ENCODE measurements at regions not wholly inside any gene's neighbourhood (a gene's known extent, or its start where the extent isn't known, plus 50 kb on each side); places are given as distances from the start of the nearest gene placed in this dataset.
"Not testable (repeated sequence)": the region's sequence is repeated elsewhere in the genome, so short reads cannot be mapped to it uniquely, and the experiment has no call there.

GRCh38 chrX:94655180-94655579 is 981.2 kb downstream of the FAM133A start:
- H3K36me3 ChIP-seq, result no peaks in the 10 kb centered on the region
- intact Hi-C loops (cut with DNase I; ENCODE audit: low total_unique reads) (no loop called here), in situ Hi-C loops (cut with MboI; ENCODE audit: low pct_ligation_motif_present in 1 of 4, low pct_unique_long_range_greater_than_20kb in 1 of 4, low sequenced_read_pairs in 3 of 4) (no loop called here)
- 55% methylated on average over 1 of the region's 1 CpG; no CpG with 5 or more reads in 1 of the 2 donors for WGBS, 2 donors (ENCODE audit: low coverage in 1 of 2)
- TF ChIP-seq POLR2A (IDR thresholded peaks at IDR 0.05) (no peak), POLR2AphosphoS5 (IDR thresholded peaks at IDR 0.05) (no peak), EP300 (IDR thresholded peaks at IDR 0.05; ENCODE audit: low read depth) (no peak)
- TF ChIP-seq, protein P1, sequence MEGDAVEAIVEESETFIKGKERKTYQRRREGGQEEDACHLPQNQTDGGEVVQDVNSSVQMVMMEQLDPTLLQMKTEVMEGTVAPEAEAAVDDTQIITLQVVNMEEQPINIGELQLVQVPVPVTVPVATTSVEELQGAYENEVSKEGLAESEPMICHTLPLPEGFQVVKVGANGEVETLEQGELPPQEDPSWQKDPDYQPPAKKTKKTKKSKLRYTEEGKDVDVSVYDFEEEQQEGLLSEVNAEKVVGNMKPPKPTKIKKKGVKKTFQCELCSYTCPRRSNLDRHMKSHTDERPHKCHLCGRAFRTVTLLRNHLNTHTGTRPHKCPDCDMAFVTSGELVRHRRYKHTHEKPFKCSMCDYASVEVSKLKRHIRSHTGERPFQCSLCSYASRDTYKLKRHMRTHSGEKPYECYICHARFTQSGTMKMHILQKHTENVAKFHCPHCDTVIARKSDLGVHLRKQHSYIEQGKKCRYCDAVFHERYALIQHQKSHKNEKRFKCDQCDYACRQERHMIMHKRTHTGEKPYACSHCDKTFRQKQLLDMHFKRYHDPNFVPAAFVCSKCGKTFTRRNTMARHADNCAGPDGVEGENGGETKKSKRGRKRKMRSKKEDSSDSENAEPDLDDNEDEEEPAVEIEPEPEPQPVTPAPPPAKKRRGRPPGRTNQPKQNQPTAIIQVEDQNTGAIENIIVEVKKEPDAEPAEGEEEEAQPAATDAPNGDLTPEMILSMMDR (IDR thresholded peaks at IDR 0.05), result no peak
- no peaks in the 10 kb centered on the region for H3K27me3 ChIP-seq
- H3K4me1 ChIP-seq, result no peaks in the 10 kb centered on the region
- no peak overlapping the region for H3K4me3 ChIP-seq
- no peaks in the 10 kb centered on the region for H3K9me3 ChIP-seq
- no peak for DNase-seq
- no peak overlapping the region for H3K27ac ChIP-seq

- in situ Hi-C loops (cut with MboI; ENCODE audit: low pct_ligation_motif_present in 1 of 4, low pct_unique_long_range_greater_than_20kb in 1 of 4, low sequenced_read_pairs in 3 of 4), result no loop called here
- intact Hi-C loops (cut with DNase I; ENCODE audit: low total_unique reads), result no loop called here
- DNase-seq, result no peak
- TF ChIP-seq POLR2A (IDR thresholded peaks at IDR 0.05), result no peak
- Histone ChIP-seq H3K4me3 (no peak overlapping the region), H3K36me3 (no peaks in the 10 kb centered on the region), H3K4me1 (no peaks in the 10 kb centered on the region), H3K27ac (no peak overlapping the region), H3K27me3 (no peaks in the 10 kb centered on the region), H3K9me3 (no peaks in the 10 kb centered on the region)
Measured at GRCh38 chrX:94662689-94663088, 988.7 kb downstream of the FAM133A start.

DNA sequence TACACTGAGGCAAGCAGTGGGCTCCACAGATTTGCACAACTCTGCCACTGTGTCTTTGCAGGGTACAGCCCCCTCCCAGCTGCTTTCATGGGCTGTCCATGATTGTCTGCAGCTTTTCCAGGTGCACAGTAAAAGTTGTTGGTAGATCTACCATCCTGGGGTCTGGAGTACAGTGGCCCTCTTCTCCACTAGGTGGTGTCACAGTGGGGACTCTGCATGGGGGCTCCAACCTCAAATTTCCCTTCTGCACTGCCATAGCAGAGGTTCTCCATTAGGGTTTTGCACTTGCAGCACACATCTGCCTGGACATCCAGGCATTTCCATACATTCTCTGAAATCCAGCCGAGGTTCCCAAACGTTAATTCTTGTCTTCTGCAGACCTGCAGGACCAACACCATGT is 1002.3 kb downstream of the FAM133A start:
- Histone ChIP-seq H3K27ac (no peak overlapping the region), H3K9me3 (no peaks in the 10 kb centered on the region), H3K36me3 (no peaks in the 10 kb centered on the region), H3K4me1 (no peaks in the 10 kb centered on the region), H3K27me3 (no peaks in the 10 kb centered on the region), H3K4me3 (no peak overlapping the region)
- 79% methylated on average over 2 of the region's 2 CpGs; no CpG with 5 or more reads in 1 of the 2 donors for WGBS, 2 donors (ENCODE audit: low coverage in 1 of 2)
- TF ChIP-seq POLR2A (IDR thresholded peaks at IDR 0.05) (no peak), POLR2AphosphoS5 (IDR thresholded peaks at IDR 0.05) (no peak), EP300 (IDR thresholded peaks at IDR 0.05; ENCODE audit: low read depth) (no peak)
- TF ChIP-seq, protein P1 (IDR thresholded peaks at IDR 0.05), result no peak
- no peak for DNase-seq
- intact Hi-C loops (cut with DNase I; ENCODE audit: low total_unique reads) (no loop called here), in situ Hi-C loops (cut with MboI; ENCODE audit: low pct_ligation_motif_present in 1 of 4, low pct_unique_long_range_greater_than_20kb in 1 of 4, low sequenced_read_pairs in 3 of 4) (no loop called here)

- Histone ChIP-seq H3K9me3 (no peaks in the 10 kb centered on the region), H3K4me1 (no peaks in the 10 kb centered on the region), H3K27ac (no peak overlapping the region), H3K36me3 (no peaks in the 10 kb centered on the region), H3K4me3 (no peak overlapping the region), H3K27me3 (no peaks in the 10 kb centered on the region)
- 29% methylated on average over 2 of the region's 2 CpGs; no CpG with 5 or more reads in 1 of the 2 donors for WGBS, 2 donors (ENCODE audit: low coverage in 1 of 2)
- in situ Hi-C loops (cut with MboI; ENCODE audit: low pct_ligation_motif_present in 1 of 4, low pct_unique_long_range_greater_than_20kb in 1 of 4, low sequenced_read_pairs in 3 of 4), result no loop called here
- intact Hi-C loops (cut with DNase I; ENCODE audit: low total_unique reads), result no loop called here
- DNase-seq, result no peak
- TF ChIP-seq POLR2AphosphoS5 (IDR thresholded peaks at IDR 0.05) (no peak), EP300 (IDR thresholded peaks at IDR 0.05; ENCODE audit: low read depth) (no peak), POLR2A (IDR thresholded peaks at IDR 0.05) (no peak)
- TF ChIP-seq, protein P1 (IDR thresholded peaks at IDR 0.05), result no peak
Measured at GRCh38 chrX:94686071-94686470, 1012.1 kb downstream of the FAM133A start.

DNA sequence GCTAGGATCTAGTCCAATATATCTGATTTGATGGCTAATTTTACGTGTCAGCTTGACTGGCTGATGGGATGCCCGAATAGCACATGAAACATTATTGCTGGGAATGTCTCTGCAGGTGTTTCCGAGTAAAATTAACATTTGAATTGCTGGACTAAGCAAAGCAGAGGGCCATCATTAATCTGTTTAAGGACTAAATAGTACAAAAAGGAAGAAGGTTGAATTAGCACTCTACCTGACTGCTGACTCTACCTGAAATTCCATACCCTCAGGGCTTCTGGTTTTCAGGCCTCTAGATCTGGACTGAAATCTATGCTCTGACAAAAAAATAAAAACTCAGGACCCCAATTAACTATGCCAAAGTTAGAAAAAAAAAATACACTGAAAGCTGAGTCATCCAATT is 1021.9 kb downstream of the FAM133A start:
- Histone ChIP-seq H3K4me1 (no peaks in the 10 kb centered on the region), H3K27ac (no peak overlapping the region), H3K36me3 (no peaks in the 10 kb centered on the region), H3K4me3 (no peak overlapping the region), H3K9me3 (no peaks in the 10 kb centered on the region), H3K27me3 (no peaks in the 10 kb centered on the region)
- in situ Hi-C loops (cut with MboI; ENCODE audit: low pct_ligation_motif_present in 1 of 4, low pct_unique_long_range_greater_than_20kb in 1 of 4, low sequenced_read_pairs in 3 of 4) (no loop called here), intact Hi-C loops (cut with DNase I; ENCODE audit: low total_unique reads) (no loop called here)
- WGBS, 2 donors (ENCODE audit: low coverage in 1 of 2), result 16% methylated on average over 3 of the region's 3 CpGs; no CpG with 5 or more reads in 1 of the 2 donors
- TF ChIP-seq EP300 (IDR thresholded peaks at IDR 0.05; ENCODE audit: low read depth), result no peak
- no peak for TF ChIP-seq POLR2A (IDR thresholded peaks at IDR 0.05)
- TF ChIP-seq, protein P1 (IDR thresholded peaks at IDR 0.05), result no peak
- no peak for TF ChIP-seq POLR2AphosphoS5 (IDR thresholded peaks at IDR 0.05)
- no peak for DNase-seq

- H3K27ac ChIP-seq; H3K9me3 ChIP-seq; H3K36me3 ChIP-seq; H3K27me3 ChIP-seq; DNase-seq; in situ Hi-C loops (cut with MboI; ENCODE audit: low pct_ligation_motif_present in 1 of 4, low pct_unique_long_range_greater_than_20kb in 1 of 4, low sequenced_read_pairs in 3 of 4); H3K4me3 ChIP-seq; H3K4me1 ChIP-seq; intact Hi-C loops (cut with DNase I; ENCODE audit: low total_unique reads): not testable (repeated sequence)
- 76% methylated on average over 15 of the region's 15 CpGs; no CpG with 5 or more reads in 1 of the 2 donors for WGBS, 2 donors (ENCODE audit: low coverage in 1 of 2)
Measured at GRCh38 chrX:94704348-94705256, 1030.6 kb downstream of the FAM133A start.
